H9 (cell line): ENCODE measurements at regions not wholly inside any gene's neighbourhood (a gene's known extent, or its start where the extent isn't known, plus 50 kb on each side); places are given as distances from the start of the nearest gene placed in this dataset.

Experiments
- DNase-seq: peaks from one replicate; pipeline ENCODE4 v3.0.0-alpha.2; 2017
- H2AFZ ChIP-seq: one replicate; pipeline ENCODE4 v1.6.1; 2013; ENCODE audit warnings: mild to moderate bottlenecking, low read length, control low read depth, moderate library complexity
- H2AK5ac ChIP-seq: 2 replicates; pipeline ENCODE4 v1.6.1; 2013; ENCODE audit warnings: low read length, control low read depth, mixed read lengths; ENCODE audit not compliant: insufficient read length
- H2BK120ac ChIP-seq: one replicate; pipeline ENCODE4 v1.6.1; 2013; ENCODE audit warnings: low read depth, mild to moderate bottlenecking, low read length, control low read depth, inconsistent platforms; ENCODE audit not compliant: poor library complexity, severe bottlenecking
- H2BK12ac ChIP-seq: 2 replicates; pipeline ENCODE4 v1.6.1; 2013; ENCODE audit warnings: low read length, control low read depth, mixed read lengths, low read depth; ENCODE audit not compliant: insufficient read length
- H2BK15ac ChIP-seq: 2 replicates; pipeline ENCODE4 v1.6.1; 2013; ENCODE audit warnings: low read depth, low read length, control low read depth
- H2BK20ac ChIP-seq: one replicate; pipeline ENCODE4 v1.6.1; 2013; ENCODE audit warnings: low read depth, mild to moderate bottlenecking, low read length, control low read depth, inconsistent platforms; ENCODE audit not compliant: poor library complexity, severe bottlenecking
- H2BK5ac ChIP-seq: 2 replicates; pipeline ENCODE4 v1.6.1; 2013; ENCODE audit warnings: low read length, control low read depth, mixed read lengths; ENCODE audit not compliant: insufficient read length
- H3K14ac ChIP-seq: 2 replicates; pipeline ENCODE4 v1.6.1; 2013; ENCODE audit warnings: low read length, control low read depth; ENCODE audit not compliant: insufficient read depth
- H3K18ac ChIP-seq: 2 replicates; pipeline ENCODE4 v1.6.1; 2013; ENCODE audit warnings: low read depth, mild to moderate bottlenecking, mixed read lengths, low read length, control low read depth; ENCODE audit not compliant: insufficient read length
- H3K23ac ChIP-seq: 2 replicates; pipeline ENCODE4 v1.6.1; 2013; ENCODE audit warnings: low read length, control low read depth, mixed read lengths, low read depth; ENCODE audit not compliant: insufficient read length
- H3K23me2 ChIP-seq: 2 replicates; pipeline ENCODE4 v1.6.1; 2013; ENCODE audit warnings: low read depth, mild to moderate bottlenecking, mixed read lengths, low read length, control low read depth; ENCODE audit not compliant: insufficient read length, poor library complexity, severe bottlenecking
- H3K27ac ChIP-seq: 2 replicates; pipeline ENCODE4 v1.5.1; 2013; ENCODE audit warnings: low read length, control low read depth, mixed read lengths, low read depth; ENCODE audit not compliant: insufficient read length
- H3K27me3 ChIP-seq: 2 replicates; pipeline ENCODE4 v1.6.1; 2013; ENCODE audit warnings: low read length, control low read depth, inconsistent platforms; ENCODE audit not compliant: insufficient read depth
- H3K4ac ChIP-seq: 2 replicates; pipeline ENCODE4 v1.6.1; 2013; ENCODE audit warnings: low read depth, mild to moderate bottlenecking, control low read depth, inconsistent platforms, low read length, moderate library complexity
- H3K4me1 ChIP-seq: 2 replicates; pipeline ENCODE4 v1.6.1; 2013; ENCODE audit warnings: low read length, control low read depth, inconsistent platforms; ENCODE audit not compliant: insufficient read depth
- H3K4me2 ChIP-seq: 2 replicates; pipeline ENCODE4 v1.6.1; 2013; ENCODE audit warnings: low read length, control low read depth, mixed read lengths; ENCODE audit not compliant: insufficient read length, insufficient read depth
- H3K56ac ChIP-seq: 2 replicates; pipeline ENCODE4 v1.6.1; 2013; ENCODE audit warnings: low read depth, mild to moderate bottlenecking, mixed read lengths, low read length, control low read depth; ENCODE audit not compliant: insufficient read length
- H3K79me1 ChIP-seq: 2 replicates; pipeline ENCODE4 v1.6.1; 2013; ENCODE audit warnings: low read depth, mild to moderate bottlenecking, moderate library complexity, low read length, control low read depth, inconsistent platforms; ENCODE audit not compliant: insufficient read depth, poor library complexity, severe bottlenecking
- H3K79me2 ChIP-seq: 2 replicates; pipeline ENCODE4 v1.6.1; 2013; ENCODE audit warnings: low read length, control low read depth, inconsistent platforms; ENCODE audit not compliant: insufficient read depth
- H3K9ac ChIP-seq: 2 replicates; pipeline ENCODE4 v1.6.1; 2013; ENCODE audit warnings: low read length, control low read depth, mixed read lengths; ENCODE audit not compliant: insufficient read length; ENCODE audit errors: extremely low read depth
- H3K9me3 ChIP-seq: one replicate; pipeline ENCODE4 v1.6.1; 2013; ENCODE audit warnings: low read depth, low read length, inconsistent platforms; ENCODE audit not compliant: control insufficient read depth
- H3T11ph ChIP-seq: one replicate; pipeline ENCODE4 v1.6.1; 2013; ENCODE audit warnings: mild to moderate bottlenecking, low read length, control low read depth, inconsistent platforms
- H4K20me1 ChIP-seq: one replicate; pipeline ENCODE4 v1.6.1; 2013; ENCODE audit not compliant: control insufficient read depth, insufficient read length, insufficient read depth
- H4K5ac ChIP-seq: 2 replicates; pipeline ENCODE4 v1.6.1; 2013; ENCODE audit warnings: low read depth, mild to moderate bottlenecking, mixed read lengths, low read length, control low read depth; ENCODE audit not compliant: insufficient read length
- H4K8ac ChIP-seq: replicated peaks from 2 replicates; pipeline ENCODE4 v1.6.1; 2013; ENCODE audit warnings: low read length, control low read depth, mixed read lengths, low read depth; ENCODE audit not compliant: insufficient read length
- H4K91ac ChIP-seq: 2 replicates; pipeline ENCODE4 v1.6.1; 2013; ENCODE audit warnings: low read depth, mild to moderate bottlenecking, moderate library complexity, mixed read lengths, low read length, control low read depth; ENCODE audit not compliant: insufficient read length
- H3K27ac Mint-ChIP-seq, 3 experiments: 2 replicates in 2 of 3; 3 replicates in 1 of 3; pipeline ENCODE4 v1.8.0; 2020 to 2021; ENCODE audit warnings: mixed read lengths in 3 of 3, mild to moderate bottlenecking in 1 of 3, moderate library complexity in 1 of 3
- H3K27me3 Mint-ChIP-seq: 2 replicates; pipeline ENCODE4 v1.8.0; 2021; ENCODE audit warnings: low read depth, mild to moderate bottlenecking, moderate library complexity, mixed read lengths
- H3K36me3 Mint-ChIP-seq, 3 experiments: 2 replicates in 2 of 3; 3 replicates in 1 of 3; pipeline ENCODE4 v1.8.0; 2020 to 2021; ENCODE audit warnings: low read depth in 3 of 3, mixed read lengths in 3 of 3; ENCODE audit not compliant: insufficient read depth in 1 of 3
- H3K4me1 Mint-ChIP-seq, 2 experiments: 2 replicates each; pipeline ENCODE4 v1.8.0; 2020; ENCODE audit warnings: mixed read lengths in 2 of 2
- H3K4me3 Mint-ChIP-seq, 2 experiments: 2 replicates in 1 of 2; 3 replicates in 1 of 2; pipeline ENCODE4 v1.8.0; 2020 to 2021; ENCODE audit warnings: mild to moderate bottlenecking in 2 of 2, mixed read lengths in 2 of 2, moderate library complexity in 1 of 2
- H3K9me3 Mint-ChIP-seq, 2 experiments: 2 replicates in 1 of 2; 3 replicates in 1 of 2; pipeline ENCODE4 v1.8.0; 2020; ENCODE audit warnings: mild to moderate bottlenecking in 2 of 2, mixed read lengths in 2 of 2, moderate library complexity in 1 of 2
- TF ChIP-seq, protein P1 (sequence below): fragments of 200-600 bp; sonication (generic); conservative IDR thresholded peaks from 3 replicates; pipeline ENCODE4 v1.8.0; 2021; ENCODE audit warnings: antibody characterized with exemption, mild to moderate bottlenecking

DNA sequence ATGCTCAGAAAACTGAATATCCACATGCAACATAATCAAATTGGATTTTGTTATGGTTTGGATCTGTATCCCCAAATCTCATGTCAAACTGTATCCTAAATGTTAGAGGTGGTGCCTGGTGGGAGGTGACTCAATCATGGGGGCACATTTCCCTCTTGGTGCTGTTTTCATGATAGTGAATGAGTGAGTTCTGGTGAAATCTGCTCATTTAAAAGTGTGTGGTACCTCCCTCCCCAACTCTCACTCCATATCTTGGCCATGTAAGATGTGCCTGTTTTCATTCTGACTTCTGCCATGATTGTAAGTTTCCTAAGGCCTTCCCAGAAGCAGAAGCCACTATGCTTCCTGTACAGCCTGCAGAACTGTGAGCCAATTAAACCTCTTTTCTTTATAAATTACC is 239.6 kb upstream of the KLF14 start:
- Histone ChIP-seq H3K4ac (no peak overlapping the region), H4K5ac (no peak overlapping the region), H3K9me3 (no peaks in the 10 kb centered on the region), H2AK5ac (no peak overlapping the region), H3K18ac (no peak overlapping the region), H2BK5ac (no peak overlapping the region), H3K23ac (no peak overlapping the region), H2BK120ac (no peak overlapping the region), H4K20me1 (no peaks in the 10 kb centered on the region), H3K4me1 (no peaks in the 10 kb centered on the region), H2BK15ac (no peak overlapping the region), H4K91ac (no peak overlapping the region), H2BK20ac (no peak overlapping the region), H2AFZ (no peak overlapping the region), H3K27ac (no peak overlapping the region), H3K79me1 (no peaks in the 10 kb centered on the region), H2BK12ac (no peak overlapping the region), H4K8ac (no peak overlapping the region), H3K56ac (no peak overlapping the region), H3K9ac (no peak overlapping the region), H3K79me2 (no peaks in the 10 kb centered on the region), H3K4me2 (no peak overlapping the region), H3K14ac (no peak overlapping the region), H3T11ph (no peak overlapping the region), H3K23me2 (no peaks in the 10 kb centered on the region), H3K27me3 (no peaks in the 10 kb centered on the region)
- TF ChIP-seq, protein P1, sequence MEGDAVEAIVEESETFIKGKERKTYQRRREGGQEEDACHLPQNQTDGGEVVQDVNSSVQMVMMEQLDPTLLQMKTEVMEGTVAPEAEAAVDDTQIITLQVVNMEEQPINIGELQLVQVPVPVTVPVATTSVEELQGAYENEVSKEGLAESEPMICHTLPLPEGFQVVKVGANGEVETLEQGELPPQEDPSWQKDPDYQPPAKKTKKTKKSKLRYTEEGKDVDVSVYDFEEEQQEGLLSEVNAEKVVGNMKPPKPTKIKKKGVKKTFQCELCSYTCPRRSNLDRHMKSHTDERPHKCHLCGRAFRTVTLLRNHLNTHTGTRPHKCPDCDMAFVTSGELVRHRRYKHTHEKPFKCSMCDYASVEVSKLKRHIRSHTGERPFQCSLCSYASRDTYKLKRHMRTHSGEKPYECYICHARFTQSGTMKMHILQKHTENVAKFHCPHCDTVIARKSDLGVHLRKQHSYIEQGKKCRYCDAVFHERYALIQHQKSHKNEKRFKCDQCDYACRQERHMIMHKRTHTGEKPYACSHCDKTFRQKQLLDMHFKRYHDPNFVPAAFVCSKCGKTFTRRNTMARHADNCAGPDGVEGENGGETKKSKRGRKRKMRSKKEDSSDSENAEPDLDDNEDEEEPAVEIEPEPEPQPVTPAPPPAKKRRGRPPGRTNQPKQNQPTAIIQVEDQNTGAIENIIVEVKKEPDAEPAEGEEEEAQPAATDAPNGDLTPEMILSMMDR, result no peak
- no peak for DNase-seq
- no peaks in the 10 kb centered on the region for H3K4me1 Mint-ChIP-seq
- H3K27me3 Mint-ChIP-seq, result no peaks in the 10 kb centered on the region
- H3K27ac Mint-ChIP-seq, result no peak overlapping the region
- no peak overlapping the region for H3K4me3 Mint-ChIP-seq
- H3K9me3 Mint-ChIP-seq, result peaks cover 15 to 28% of the 10 kb centered on the region in 2 experiments
- H3K36me3 Mint-ChIP-seq, result peaks cover 21 to 31% (median 29%) of the 10 kb centered on the region in 3 experiments
